Panc1 (cell line): ENCODE measurements at regions not wholly inside any gene's neighbourhood (a gene's known extent, or its start where the extent isn't known, plus 50 kb on each side); places are given as distances from the start of the nearest gene placed in this dataset.

Source experiments
- ATAC-seq: fragments of 200-7000 bp; cut with Tn5 transposase; 2 replicates; pipeline ENCODE4 v1.9.1; 2020; ENCODE audit warnings: mild to moderate bottlenecking, moderate library complexity
- BruUV-seq: library from RNA; stranded (reverse); fragments of 400-500 nt; replicated peaks from 2 replicates; lab custom pipeline; 2021; lab: Mats Ljungman, UMichigan
- CTCF ChIA-PET: fragments of 300-600 bp; sonication (Branson Sonifier 250); formaldehyde crosslinking; loops from one replicate; lab custom pipeline; 2022; ENCODE audit warnings: antibody characterized with exemption; lab: Charles Lee
- POLR2A ChIA-PET: fragments of 300-600 bp; sonication (Branson Sonifier 250); formaldehyde crosslinking; loops from one replicate; lab custom pipeline; 2022; ENCODE audit warnings: antibody characterized with exemption; lab: Charles Lee
- DNase-seq: peaks from one replicate; pipeline ENCODE4 v3.0.0-alpha.2; 2010; ENCODE audit warnings: low read depth, low spot score
- H3K27ac ChIP-seq: 2 replicates; pipeline ENCODE4 v1.5.1; 2011; ENCODE audit warnings: mild to moderate bottlenecking, low read length, inconsistent platforms
- H3K27me3 ChIP-seq: fragments of 200-500 bp; sonication (Bioruptor generic); 2 replicates; pipeline ENCODE4 v1.6.0; 2014; ENCODE audit warnings: low read length, inconsistent platforms; ENCODE audit not compliant: control insufficient read depth, insufficient read depth
- H3K36me3 ChIP-seq: fragments of 200-500 bp; sonication (Bioruptor generic); 2 replicates; pipeline ENCODE4 v1.5.1; 2014; ENCODE audit warnings: inconsistent platforms, mild to moderate bottlenecking, low read length, moderate library complexity; ENCODE audit not compliant: control insufficient read depth, insufficient read depth
- H3K4me1 ChIP-seq: 2 replicates; pipeline ENCODE4 v1.5.1; 2011; ENCODE audit warnings: inconsistent platforms, mild to moderate bottlenecking, low read length, moderate library complexity; ENCODE audit not compliant: control insufficient read depth, insufficient read depth
- H3K4me3 ChIP-seq, 2 experiments: 2 replicates each; pipeline ENCODE4 v1.5.1; 2011 to 2012; ENCODE audit warnings: low read depth in 2 of 2, low read length in 2 of 2, mild to moderate bottlenecking in 2 of 2, inconsistent platforms in 1 of 2, moderate library complexity in 1 of 2
- H3K9me3 ChIP-seq: fragments of 200-500 bp; sonication (Bioruptor generic); 2 replicates; pipeline ENCODE4 v1.5.1; 2014; ENCODE audit warnings: low read depth, mild to moderate bottlenecking, inconsistent platforms, low read length, moderate library complexity; ENCODE audit not compliant: control insufficient read depth, insufficient read depth
- CTCF ChIP-seq: fragments of 450-650 bp; IDR thresholded peaks from 2 replicates; pipeline ENCODE4 v1.5.1; 2017; ENCODE audit warnings: mild to moderate bottlenecking
- POLR2AphosphoS5 ChIP-seq: IDR thresholded peaks from 2 replicates; pipeline ENCODE4 v1.6.1; 2012; ENCODE audit warnings: mild to moderate bottlenecking, low read depth, low read length, moderate library complexity
- SIN3A ChIP-seq: IDR thresholded peaks from 2 replicates; pipeline ENCODE4 v1.6.1; 2012; ENCODE audit warnings: low read depth, mild to moderate bottlenecking, low read length, moderate library complexity, borderline replicate concordance; ENCODE audit not compliant: insufficient read depth
- TCF7L2 ChIP-seq: IDR thresholded peaks from 2 replicates; pipeline ENCODE4 v1.6.1; 2011; ENCODE audit warnings: mild to moderate bottlenecking, low read depth, low read length, inconsistent platforms
- in situ Hi-C: cut with HindIII; loops from 2 replicates; pipeline ENCODE4 v1.10.0; 2016; ENCODE audit warnings: low sequenced_read_pairs, low pct_unique_long_range_greater_than_20kb
- intact Hi-C: fragments of 100-400 bp; cut with micrococcal nuclease; formaldehyde crosslinking; loops from one replicate; pipeline ENCODE4 v1.10.0; 2022; ENCODE audit not compliant: unreplicated experiment
- TF ChIP-seq, protein P1 (sequence below), 2 experiments: IDR thresholded peaks; 2 replicates each; pipeline ENCODE4 v1.6.1; 2011 to 2012; ENCODE audit warnings: low read depth in 2 of 2, control low read depth in 1 of 2, low read length in 1 of 2, mild to moderate bottlenecking in 1 of 2, moderate library complexity in 1 of 2; ENCODE audit not compliant: insufficient read depth in 1 of 2

DNA sequence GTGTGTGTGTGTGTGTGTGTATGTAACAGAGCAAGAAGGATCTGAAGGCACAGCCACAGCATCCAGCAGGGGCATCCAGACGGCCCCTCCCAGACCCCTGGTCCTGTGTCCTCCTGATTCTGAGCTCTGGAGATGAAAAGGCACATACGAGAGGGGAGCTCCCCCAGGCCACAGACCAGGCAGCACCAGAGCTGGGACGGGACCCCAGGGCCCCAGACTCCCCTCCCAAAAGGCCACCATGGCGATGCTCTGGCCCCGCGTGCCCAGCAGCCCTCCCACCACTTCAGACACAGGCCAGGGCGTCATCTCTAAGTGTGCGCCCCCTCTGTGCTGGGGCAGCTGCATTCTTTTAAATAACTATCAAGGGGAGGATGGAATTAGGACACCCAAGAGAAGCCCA, 245.8 kb downstream of the MATN1 start:
- DNase-seq (no peak), ATAC-seq (no peak)
- Histone ChIP-seq H3K27me3 (no peaks in the 10 kb centered on the region; the same call in none of the 2 replicates), H3K4me1 (no peaks in the 10 kb centered on the region), H3K4me3 (no peak overlapping the region), H3K27ac (no peak overlapping the region), H3K36me3 (no peaks in the 10 kb centered on the region), H3K9me3 (peaks cover 4% of the 10 kb centered on the region)
- BruUV-seq: no TSS peak
- ChIA-PET CTCF (no interaction called here), POLR2A (no interaction called here)
- in situ Hi-C loops (no loop called here), intact Hi-C loops (no loop called here)
- TF ChIP-seq, protein P1, sequence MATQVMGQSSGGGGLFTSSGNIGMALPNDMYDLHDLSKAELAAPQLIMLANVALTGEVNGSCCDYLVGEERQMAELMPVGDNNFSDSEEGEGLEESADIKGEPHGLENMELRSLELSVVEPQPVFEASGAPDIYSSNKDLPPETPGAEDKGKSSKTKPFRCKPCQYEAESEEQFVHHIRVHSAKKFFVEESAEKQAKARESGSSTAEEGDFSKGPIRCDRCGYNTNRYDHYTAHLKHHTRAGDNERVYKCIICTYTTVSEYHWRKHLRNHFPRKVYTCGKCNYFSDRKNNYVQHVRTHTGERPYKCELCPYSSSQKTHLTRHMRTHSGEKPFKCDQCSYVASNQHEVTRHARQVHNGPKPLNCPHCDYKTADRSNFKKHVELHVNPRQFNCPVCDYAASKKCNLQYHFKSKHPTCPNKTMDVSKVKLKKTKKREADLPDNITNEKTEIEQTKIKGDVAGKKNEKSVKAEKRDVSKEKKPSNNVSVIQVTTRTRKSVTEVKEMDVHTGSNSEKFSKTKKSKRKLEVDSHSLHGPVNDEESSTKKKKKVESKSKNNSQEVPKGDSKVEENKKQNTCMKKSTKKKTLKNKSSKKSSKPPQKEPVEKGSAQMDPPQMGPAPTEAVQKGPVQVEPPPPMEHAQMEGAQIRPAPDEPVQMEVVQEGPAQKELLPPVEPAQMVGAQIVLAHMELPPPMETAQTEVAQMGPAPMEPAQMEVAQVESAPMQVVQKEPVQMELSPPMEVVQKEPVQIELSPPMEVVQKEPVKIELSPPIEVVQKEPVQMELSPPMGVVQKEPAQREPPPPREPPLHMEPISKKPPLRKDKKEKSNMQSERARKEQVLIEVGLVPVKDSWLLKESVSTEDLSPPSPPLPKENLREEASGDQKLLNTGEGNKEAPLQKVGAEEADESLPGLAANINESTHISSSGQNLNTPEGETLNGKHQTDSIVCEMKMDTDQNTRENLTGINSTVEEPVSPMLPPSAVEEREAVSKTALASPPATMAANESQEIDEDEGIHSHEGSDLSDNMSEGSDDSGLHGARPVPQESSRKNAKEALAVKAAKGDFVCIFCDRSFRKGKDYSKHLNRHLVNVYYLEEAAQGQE (IDR thresholded peaks at IDR 0.05; ENCODE audit: insufficient read depth in 1 of 2, low read depth in 2 of 2, low read length in 1 of 2): no peak
- TF ChIP-seq SIN3A: no peak

GRCh38 chr1:30476911-30477459, 246.4 kb downstream of the MATN1 start:
- peaks cover 2% of the 10 kb centered on the region for H3K9me3 ChIP-seq
- no peak overlapping the region for H3K4me3 ChIP-seq
- H3K36me3 ChIP-seq: no peaks in the 10 kb centered on the region
- CTCF ChIA-PET: no interaction called here
- POLR2A ChIA-PET: no interaction called here
- in situ Hi-C loops (no loop called here), intact Hi-C loops (no loop called here)
- no peak for TF ChIP-seq CTCF
- no peak for TF ChIP-seq POLR2AphosphoS5
- TF ChIP-seq SIN3A: no peak
- TF ChIP-seq, protein P1 (IDR thresholded peaks at IDR 0.05; ENCODE audit: insufficient read depth in 1 of 2, low read depth in 2 of 2, low read length in 1 of 2): no peak
- TF ChIP-seq TCF7L2: no peak
- DNase-seq (no peak), ATAC-seq (no peak)
- H3K27ac ChIP-seq: no peak overlapping the region
- BruUV-seq: no TSS peak
- no peaks in the 10 kb centered on the region; the same call in none of the 2 replicates for H3K27me3 ChIP-seq
- no peaks in the 10 kb centered on the region for H3K4me1 ChIP-seq
